ENCODE measurements at regions not wholly inside any gene's neighbourhood (a gene's known extent, or its start where the extent isn't known, plus 50 kb on each side); places are given as distances from the start of the nearest gene placed in this dataset.
"Not testable (repeated sequence)": the region's sequence is repeated elsewhere in the genome, so short reads cannot be mapped to it uniquely, and the experiment has no call there.

- DNase-seq (ENCODE audit: low read depth): no peak
Observed at GRCh38 chr12:89781156-89781555, 72.5 kb upstream of the ATP2B1 start.

GRCh38 chr12:89779090-89779489 lies 70.5 kb upstream of the ATP2B1 start:
- no peak for DNase-seq (ENCODE audit: low read depth)

- no peak for DNase-seq (ENCODE audit: low read depth)
Observed at GRCh38 chr12:89777733-89778379, 69.2 kb upstream of the ATP2B1 start.

- DNase-seq (ENCODE audit: low read depth): no peak
Observed at GRCh38 chr12:89775986-89776365, 67.3 kb upstream of the ATP2B1 start.

- no peak for DNase-seq (ENCODE audit: low read depth)
Observed at GRCh38 chr12:89775063-89775985, 66.7 kb upstream of the ATP2B1 start.

- DNase-seq (ENCODE audit: low read depth): no peak
Observed at GRCh38 chr12:89774645-89775044, 66.0 kb upstream of the ATP2B1 start.

- no peak for DNase-seq (ENCODE audit: low read depth)
Observed at GRCh38 chr12:89770391-89770790, 61.8 kb upstream of the ATP2B1 start.

- DNase-seq (ENCODE audit: low read depth): no peak
Observed at GRCh38 chr12:89769483-89769818, 60.8 kb upstream of the ATP2B1 start.

- no peak for DNase-seq (ENCODE audit: low read depth)
Observed at GRCh38 chr12:89768586-89769482, 60.2 kb upstream of the ATP2B1 start.

- DNase-seq (ENCODE audit: low read depth): no peak
Observed at GRCh38 chr12:89765959-89766824, 57.6 kb upstream of the ATP2B1 start.

- not testable (repeated sequence) for DNase-seq (ENCODE audit: low read depth)
Observed at GRCh38 chr12:89764164-89764563, 55.5 kb upstream of the ATP2B1 start.

GRCh38 chr12:89762498-89763170 lies 54.0 kb upstream of the ATP2B1 start:
- no peak for DNase-seq (ENCODE audit: low read depth)

- DNase-seq (ENCODE audit: low read depth): no peak
Observed at GRCh38 chr12:89760783-89761182, 52.1 kb upstream of the ATP2B1 start.
